SK-N-SH treated with all-trans-retinoic acid at 6 μM for 48 hours (cell line): ENCODE measurements at regions not wholly inside any gene's neighbourhood (a gene's known extent, or its start where the extent isn't known, plus 50 kb on each side); places are given as distances from the start of the nearest gene placed in this dataset.

Experiments
- ATAC-seq: fragments of 200-7000 bp; cut with Tn5 transposase; 3 replicates; pipeline ENCODE4 v1.9.1; 2020; ENCODE audit warnings: mild to moderate bottlenecking, moderate library complexity
- ARNTL ChIP-seq: fragments of 450-650 bp; formaldehyde crosslinking; IDR thresholded peaks from 2 replicates; pipeline ENCODE4 v1.5.0; 2020; ENCODE audit warnings: low read depth, mild to moderate bottlenecking, moderate library complexity, borderline replicate concordance
- BACH2 ChIP-seq: fragments of 250-450 bp; sonication (Bioruptor Pico); IDR thresholded peaks from 2 replicates; pipeline ENCODE4 v1.9.0; 2021; ENCODE audit warnings: mild to moderate bottlenecking, borderline replicate concordance
- CSDC2 ChIP-seq: fragments of 250-450 bp; sonication (Bioruptor Pico); IDR thresholded peaks from 2 replicates; pipeline ENCODE4 v1.5.0; 2020; ENCODE audit warnings: mild to moderate bottlenecking, moderate library complexity
- ESRRG ChIP-seq: fragments of 250-450 bp; sonication (Bioruptor Pico); IDR thresholded peaks from 2 replicates; pipeline ENCODE4 v1.6.1; 2021; ENCODE audit warnings: mild to moderate bottlenecking
- GLIS3 ChIP-seq: fragments of 250-450 bp; sonication (Bioruptor Pico); IDR thresholded peaks from 2 replicates; pipeline ENCODE4 v1.5.0; 2020; ENCODE audit warnings: mild to moderate bottlenecking, moderate library complexity
- OSR1 ChIP-seq: fragments of 250-450 bp; sonication (Bioruptor Pico); IDR thresholded peaks from 2 replicates; pipeline ENCODE4 v1.8.0; 2022; ENCODE audit warnings: moderate library complexity, mild to moderate bottlenecking, inconsistent platforms
- POU6F1 ChIP-seq: fragments of 250-450 bp; sonication (Bioruptor Pico); IDR thresholded peaks from 2 replicates; pipeline ENCODE4 v1.8.0; 2021; ENCODE audit warnings: low read depth, mild to moderate bottlenecking, moderate library complexity, borderline replicate concordance
- PPARA ChIP-seq: fragments of 250-450 bp; sonication (Bioruptor Pico); IDR thresholded peaks from 2 replicates; pipeline ENCODE4 v1.5.0; 2020; ENCODE audit warnings: mild to moderate bottlenecking, borderline replicate concordance
- RARB ChIP-seq: fragments of 250-450 bp; sonication (Bioruptor Pico); IDR thresholded peaks from 2 replicates; pipeline ENCODE4 v1.8.0; 2021; ENCODE audit warnings: mild to moderate bottlenecking, moderate library complexity
- SNAI2 ChIP-seq: fragments of 250-450 bp; sonication (Bioruptor Pico); IDR thresholded peaks from 2 replicates; pipeline ENCODE4 v1.5.0; 2020; ENCODE audit warnings: mild to moderate bottlenecking, moderate library complexity
- TCF4 ChIP-seq: fragments of 250-450 bp; sonication (Bioruptor Pico); IDR thresholded peaks from 2 replicates; pipeline ENCODE4 v1.8.0; 2021; ENCODE audit warnings: mild to moderate bottlenecking, moderate library complexity, borderline replicate concordance
- ZC3H10 ChIP-seq: fragments of 250-450 bp; sonication (Bioruptor Pico); IDR thresholded peaks from 2 replicates; pipeline ENCODE4 v1.5.1; 2021; ENCODE audit warnings: mild to moderate bottlenecking, moderate library complexity
- ZFP3 ChIP-seq: fragments of 250-450 bp; sonication (Bioruptor Pico); IDR thresholded peaks from 2 replicates; pipeline ENCODE4 v1.5.0; 2020; ENCODE audit warnings: mild to moderate bottlenecking, moderate library complexity
- ZNF565 ChIP-seq: fragments of 450-650 bp; formaldehyde crosslinking; conservative IDR thresholded peaks from 2 replicates; pipeline ENCODE4 v1.5.0; 2020; ENCODE audit warnings: low read depth, mild to moderate bottlenecking, moderate library complexity
- ZNF70 ChIP-seq: fragments of 450-650 bp; formaldehyde crosslinking; IDR thresholded peaks from 2 replicates; pipeline ENCODE4 v1.5.0; 2020; ENCODE audit warnings: mild to moderate bottlenecking, moderate library complexity
- ZNF8 ChIP-seq: fragments of 450-650 bp; formaldehyde crosslinking; IDR thresholded peaks from 2 replicates; pipeline ENCODE4 v1.5.0; 2020; ENCODE audit warnings: mild to moderate bottlenecking, moderate library complexity
- TF ChIP-seq, protein P1 (sequence below): fragments of 250-450 bp; sonication (Bioruptor Pico); IDR thresholded peaks from 2 replicates; pipeline ENCODE4 v1.5.0; 2020; ENCODE audit warnings: mild to moderate bottlenecking, moderate library complexity
- TF ChIP-seq, protein P2 (sequence below): fragments of 250-450 bp; sonication (Bioruptor Pico); IDR thresholded peaks from 2 replicates; pipeline ENCODE4 v1.5.1; 2021; ENCODE audit warnings: mild to moderate bottlenecking, moderate library complexity
- TF ChIP-seq, protein P3 (sequence below): fragments of 250-450 bp; sonication (Bioruptor Pico); IDR thresholded peaks from 2 replicates; pipeline ENCODE4 v1.5.1; 2020; ENCODE audit warnings: low read depth, mild to moderate bottlenecking, moderate library complexity

DNA sequence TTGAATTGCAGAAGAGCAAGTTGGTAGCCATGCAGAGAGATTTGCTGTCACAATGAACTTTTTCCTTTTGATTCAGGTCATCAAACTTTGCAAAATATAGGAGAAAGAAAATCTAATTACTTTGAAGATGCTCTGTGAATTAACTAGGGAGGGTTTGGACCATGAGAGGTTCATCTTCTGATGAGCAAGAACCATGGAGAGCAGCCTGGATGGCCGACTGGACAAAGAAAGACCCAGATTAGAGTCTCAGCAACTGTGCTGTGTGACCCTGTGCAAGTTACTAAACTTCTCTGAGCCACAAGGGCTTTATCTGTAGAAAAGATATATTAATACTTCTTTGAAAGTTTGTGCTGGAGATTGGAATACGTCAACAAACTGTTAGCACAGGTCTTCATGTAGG, 122.6 kb upstream of the ADAMTS18 start (continued):
- TF ChIP-seq, protein P1, sequence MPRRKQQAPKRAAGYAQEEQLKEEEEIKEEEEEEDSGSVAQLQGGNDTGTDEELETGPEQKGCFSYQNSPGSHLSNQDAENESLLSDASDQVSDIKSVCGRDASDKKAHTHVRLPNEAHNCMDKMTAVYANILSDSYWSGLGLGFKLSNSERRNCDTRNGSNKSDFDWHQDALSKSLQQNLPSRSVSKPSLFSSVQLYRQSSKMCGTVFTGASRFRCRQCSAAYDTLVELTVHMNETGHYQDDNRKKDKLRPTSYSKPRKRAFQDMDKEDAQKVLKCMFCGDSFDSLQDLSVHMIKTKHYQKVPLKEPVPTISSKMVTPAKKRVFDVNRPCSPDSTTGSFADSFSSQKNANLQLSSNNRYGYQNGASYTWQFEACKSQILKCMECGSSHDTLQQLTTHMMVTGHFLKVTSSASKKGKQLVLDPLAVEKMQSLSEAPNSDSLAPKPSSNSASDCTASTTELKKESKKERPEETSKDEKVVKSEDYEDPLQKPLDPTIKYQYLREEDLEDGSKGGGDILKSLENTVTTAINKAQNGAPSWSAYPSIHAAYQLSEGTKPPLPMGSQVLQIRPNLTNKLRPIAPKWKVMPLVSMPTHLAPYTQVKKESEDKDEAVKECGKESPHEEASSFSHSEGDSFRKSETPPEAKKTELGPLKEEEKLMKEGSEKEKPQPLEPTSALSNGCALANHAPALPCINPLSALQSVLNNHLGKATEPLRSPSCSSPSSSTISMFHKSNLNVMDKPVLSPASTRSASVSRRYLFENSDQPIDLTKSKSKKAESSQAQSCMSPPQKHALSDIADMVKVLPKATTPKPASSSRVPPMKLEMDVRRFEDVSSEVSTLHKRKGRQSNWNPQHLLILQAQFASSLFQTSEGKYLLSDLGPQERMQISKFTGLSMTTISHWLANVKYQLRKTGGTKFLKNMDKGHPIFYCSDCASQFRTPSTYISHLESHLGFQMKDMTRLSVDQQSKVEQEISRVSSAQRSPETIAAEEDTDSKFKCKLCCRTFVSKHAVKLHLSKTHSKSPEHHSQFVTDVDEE, result no peak
- TF ChIP-seq ZNF70 (no peak), GLIS3 (CRISPR knock-in tag) (no peak), ARNTL (no peak), ZC3H10 (CRISPR knock-in tag) (no peak), CSDC2 (CRISPR knock-in tag) (no peak), SNAI2 (CRISPR knock-in tag) (no peak), ESRRG (CRISPR knock-in tag) (no peak)
- TF ChIP-seq, protein P2, sequence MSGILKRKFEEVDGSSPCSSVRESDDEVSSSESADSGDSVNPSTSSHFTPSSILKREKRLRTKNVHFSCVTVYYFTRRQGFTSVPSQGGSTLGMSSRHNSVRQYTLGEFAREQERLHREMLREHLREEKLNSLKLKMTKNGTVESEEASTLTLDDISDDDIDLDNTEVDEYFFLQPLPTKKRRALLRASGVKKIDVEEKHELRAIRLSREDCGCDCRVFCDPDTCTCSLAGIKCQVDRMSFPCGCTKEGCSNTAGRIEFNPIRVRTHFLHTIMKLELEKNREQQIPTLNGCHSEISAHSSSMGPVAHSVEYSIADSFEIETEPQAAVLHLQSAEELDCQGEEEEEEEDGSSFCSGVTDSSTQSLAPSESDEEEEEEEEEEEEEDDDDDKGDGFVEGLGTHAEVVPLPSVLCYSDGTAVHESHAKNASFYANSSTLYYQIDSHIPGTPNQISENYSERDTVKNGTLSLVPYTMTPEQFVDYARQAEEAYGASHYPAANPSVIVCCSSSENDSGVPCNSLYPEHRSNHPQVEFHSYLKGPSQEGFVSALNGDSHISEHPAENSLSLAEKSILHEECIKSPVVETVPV (CRISPR knock-in tag), result no peak
- TF ChIP-seq, protein P3, sequence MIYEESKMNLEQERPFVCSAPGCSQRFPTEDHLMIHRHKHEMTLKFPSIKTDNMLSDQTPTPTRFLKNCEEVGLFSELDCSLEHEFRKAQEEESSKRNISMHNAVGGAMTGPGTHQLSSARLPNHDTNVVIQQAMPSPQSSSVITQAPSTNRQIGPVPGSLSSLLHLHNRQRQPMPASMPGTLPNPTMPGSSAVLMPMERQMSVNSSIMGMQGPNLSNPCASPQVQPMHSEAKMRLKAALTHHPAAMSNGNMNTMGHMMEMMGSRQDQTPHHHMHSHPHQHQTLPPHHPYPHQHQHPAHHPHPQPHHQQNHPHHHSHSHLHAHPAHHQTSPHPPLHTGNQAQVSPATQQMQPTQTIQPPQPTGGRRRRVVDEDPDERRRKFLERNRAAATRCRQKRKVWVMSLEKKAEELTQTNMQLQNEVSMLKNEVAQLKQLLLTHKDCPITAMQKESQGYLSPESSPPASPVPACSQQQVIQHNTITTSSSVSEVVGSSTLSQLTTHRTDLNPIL (CRISPR knock-in tag), result no peak

GRCh38 chr16:77558786-77559185, 124.0 kb upstream of the ADAMTS18 start:
- no peak for TF ChIP-seq ESRRG (CRISPR knock-in tag)
- TF ChIP-seq PPARA (CRISPR knock-in tag), result no peak
- no peak for ATAC-seq

DNA sequence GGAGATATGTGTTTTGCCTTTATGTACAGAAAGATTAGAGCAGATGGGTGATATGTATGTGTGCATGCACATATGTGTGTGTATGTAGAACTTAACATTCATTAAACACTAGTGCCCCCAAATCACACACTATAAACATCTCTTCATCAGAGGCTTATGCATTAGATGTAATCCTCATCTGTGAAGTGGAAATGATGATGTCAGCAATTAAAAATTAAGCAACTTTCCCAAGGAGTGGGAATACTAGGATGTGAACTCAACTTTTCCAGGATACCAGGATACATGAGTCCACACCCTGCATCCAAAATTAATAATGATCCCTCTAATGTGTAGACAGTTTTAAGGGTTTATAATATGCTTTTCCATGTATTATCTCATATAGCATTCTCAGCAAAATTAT, 127.7 kb upstream of the ADAMTS18 start:
- ATAC-seq, result no peak
- TF ChIP-seq, protein P2 (CRISPR knock-in tag), result no peak
- TF ChIP-seq ZFP3 (CRISPR knock-in tag), result no peak
- no peak for TF ChIP-seq TCF4 (CRISPR knock-in tag)
- no peak for TF ChIP-seq ZC3H10 (CRISPR knock-in tag)
- no peak for TF ChIP-seq SNAI2 (CRISPR knock-in tag)
- TF ChIP-seq, protein P3 (CRISPR knock-in tag), result no peak
- no peak for TF ChIP-seq OSR1 (CRISPR knock-in tag)
- no peak for TF ChIP-seq ZNF70
- no peak for TF ChIP-seq ARNTL
- TF ChIP-seq ZNF565 (CRISPR knock-in tag), result no peak
- TF ChIP-seq CSDC2 (CRISPR knock-in tag), result no peak
- no peak for TF ChIP-seq ESRRG (CRISPR knock-in tag)
- TF ChIP-seq BACH2 (CRISPR knock-in tag), result no peak
- TF ChIP-seq ZNF8 (CRISPR knock-in tag), result no peak
- TF ChIP-seq, protein P1, result no peak
- no peak for TF ChIP-seq RARB (CRISPR knock-in tag)
- TF ChIP-seq POU6F1 (CRISPR knock-in tag), result no peak
